ENCODE measurements at regions not wholly inside any gene's neighbourhood (a gene's known extent, or its start where the extent isn't known, plus 50 kb on each side); places are given as distances from the start of the nearest gene placed in this dataset.

- no peak for TF ChIP-seq SIN3A (IDR thresholded peaks at IDR 0.05; ENCODE audit: borderline replicate concordance, insufficient read depth, low read length)
- no peak for TF ChIP-seq TAF1 (IDR thresholded peaks at IDR 0.05; ENCODE audit: borderline replicate concordance, insufficient read depth, low read length)
- TF ChIP-seq, protein P1, sequence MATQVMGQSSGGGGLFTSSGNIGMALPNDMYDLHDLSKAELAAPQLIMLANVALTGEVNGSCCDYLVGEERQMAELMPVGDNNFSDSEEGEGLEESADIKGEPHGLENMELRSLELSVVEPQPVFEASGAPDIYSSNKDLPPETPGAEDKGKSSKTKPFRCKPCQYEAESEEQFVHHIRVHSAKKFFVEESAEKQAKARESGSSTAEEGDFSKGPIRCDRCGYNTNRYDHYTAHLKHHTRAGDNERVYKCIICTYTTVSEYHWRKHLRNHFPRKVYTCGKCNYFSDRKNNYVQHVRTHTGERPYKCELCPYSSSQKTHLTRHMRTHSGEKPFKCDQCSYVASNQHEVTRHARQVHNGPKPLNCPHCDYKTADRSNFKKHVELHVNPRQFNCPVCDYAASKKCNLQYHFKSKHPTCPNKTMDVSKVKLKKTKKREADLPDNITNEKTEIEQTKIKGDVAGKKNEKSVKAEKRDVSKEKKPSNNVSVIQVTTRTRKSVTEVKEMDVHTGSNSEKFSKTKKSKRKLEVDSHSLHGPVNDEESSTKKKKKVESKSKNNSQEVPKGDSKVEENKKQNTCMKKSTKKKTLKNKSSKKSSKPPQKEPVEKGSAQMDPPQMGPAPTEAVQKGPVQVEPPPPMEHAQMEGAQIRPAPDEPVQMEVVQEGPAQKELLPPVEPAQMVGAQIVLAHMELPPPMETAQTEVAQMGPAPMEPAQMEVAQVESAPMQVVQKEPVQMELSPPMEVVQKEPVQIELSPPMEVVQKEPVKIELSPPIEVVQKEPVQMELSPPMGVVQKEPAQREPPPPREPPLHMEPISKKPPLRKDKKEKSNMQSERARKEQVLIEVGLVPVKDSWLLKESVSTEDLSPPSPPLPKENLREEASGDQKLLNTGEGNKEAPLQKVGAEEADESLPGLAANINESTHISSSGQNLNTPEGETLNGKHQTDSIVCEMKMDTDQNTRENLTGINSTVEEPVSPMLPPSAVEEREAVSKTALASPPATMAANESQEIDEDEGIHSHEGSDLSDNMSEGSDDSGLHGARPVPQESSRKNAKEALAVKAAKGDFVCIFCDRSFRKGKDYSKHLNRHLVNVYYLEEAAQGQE (IDR thresholded peaks at IDR 0.05; ENCODE audit: insufficient read depth in 1 of 2, low read depth in 2 of 2, low read length in 2 of 2), result no peak
- TF ChIP-seq POLR2AphosphoS5 (IDR thresholded peaks at IDR 0.05; ENCODE audit: low read depth, low read length), result no peak
- TF ChIP-seq FOXP2 (optimal IDR thresholded peaks at IDR 0.05; ENCODE audit: borderline replicate concordance, extremely low read depth, extremely low read length, insufficient read depth), result no peak
Observed at GRCh38 chrX:122434942-122435341, 749.1 kb upstream of the GRIA3 start.

Data from PFSK-1 (cell line).